ENCODE measurements at regions not wholly inside any gene's neighbourhood (a gene's known extent, or its start where the extent isn't known, plus 50 kb on each side); places are given as distances from the start of the nearest gene placed in this dataset.

DNA sequence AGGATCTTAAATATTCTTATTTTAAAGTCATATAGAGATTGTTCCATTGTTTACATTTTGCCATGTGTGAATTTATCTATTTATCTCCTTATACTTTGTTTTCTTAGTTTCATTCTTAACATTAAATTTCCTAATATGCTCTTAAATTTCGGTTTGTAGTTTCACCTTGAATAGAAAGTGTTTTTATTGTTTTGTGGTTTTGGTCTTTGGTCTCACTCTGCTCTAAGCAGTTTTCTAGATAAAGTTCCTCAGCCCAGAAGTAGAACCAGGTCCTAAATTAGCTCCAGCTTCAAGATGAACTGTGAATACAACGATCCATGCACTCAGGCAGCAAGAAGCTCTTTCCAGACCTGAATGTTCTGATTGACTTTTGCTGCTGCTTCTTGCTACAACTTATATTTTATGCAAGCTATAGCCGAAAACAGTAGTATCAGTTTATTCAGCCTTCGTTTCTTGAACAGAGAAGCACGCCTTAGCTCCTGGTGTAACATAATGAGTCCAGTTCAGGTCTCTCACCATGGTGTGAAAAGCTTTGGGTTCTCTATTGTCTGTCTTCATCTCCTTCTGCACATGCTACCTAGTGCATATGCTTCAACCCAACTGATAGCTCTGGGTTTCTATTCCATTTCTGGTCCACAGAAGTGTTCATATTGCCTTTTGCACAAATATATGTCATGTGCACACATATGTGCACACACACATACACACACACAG, 95.3 kb downstream of the SEM1 start:
- TF ChIP-seq, protein P1, sequence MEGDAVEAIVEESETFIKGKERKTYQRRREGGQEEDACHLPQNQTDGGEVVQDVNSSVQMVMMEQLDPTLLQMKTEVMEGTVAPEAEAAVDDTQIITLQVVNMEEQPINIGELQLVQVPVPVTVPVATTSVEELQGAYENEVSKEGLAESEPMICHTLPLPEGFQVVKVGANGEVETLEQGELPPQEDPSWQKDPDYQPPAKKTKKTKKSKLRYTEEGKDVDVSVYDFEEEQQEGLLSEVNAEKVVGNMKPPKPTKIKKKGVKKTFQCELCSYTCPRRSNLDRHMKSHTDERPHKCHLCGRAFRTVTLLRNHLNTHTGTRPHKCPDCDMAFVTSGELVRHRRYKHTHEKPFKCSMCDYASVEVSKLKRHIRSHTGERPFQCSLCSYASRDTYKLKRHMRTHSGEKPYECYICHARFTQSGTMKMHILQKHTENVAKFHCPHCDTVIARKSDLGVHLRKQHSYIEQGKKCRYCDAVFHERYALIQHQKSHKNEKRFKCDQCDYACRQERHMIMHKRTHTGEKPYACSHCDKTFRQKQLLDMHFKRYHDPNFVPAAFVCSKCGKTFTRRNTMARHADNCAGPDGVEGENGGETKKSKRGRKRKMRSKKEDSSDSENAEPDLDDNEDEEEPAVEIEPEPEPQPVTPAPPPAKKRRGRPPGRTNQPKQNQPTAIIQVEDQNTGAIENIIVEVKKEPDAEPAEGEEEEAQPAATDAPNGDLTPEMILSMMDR (IDR thresholded peaks at IDR 0.05; ENCODE audit: low read length) = no peak
- TF ChIP-seq EZH2 (IDR thresholded peaks at IDR 0.05; ENCODE audit: borderline replicate concordance, low read length) = no peak

Data from OCI-LY1 (cell line).